ENCODE measurements at regions not wholly inside any gene's neighbourhood (a gene's known extent, or its start where the extent isn't known, plus 50 kb on each side); places are given as distances from the start of the nearest gene placed in this dataset.

GRCh38 chr18:46212398-46212797, 108.2 kb downstream of the HAUS1 start:
- no peak for ATAC-seq (ENCODE audit: poor library complexity)
- CTCF ChIA-PET: interaction anchor here (0.6 to 3.5 kb wide), 3 partner anchors 37 to 53 kb away, joined by 3 to 48 read pairs (median 4); a partner anchor contains a TSS

GRCh38 chr18:46213295-46213694, 109.1 kb downstream of the HAUS1 start:
- POLR2A ChIA-PET: no interaction called here
- peaks cover 88% of the 10 kb centered on the region for H3K4me1 Mint-ChIP-seq (ENCODE audit: low read depth)
- Histone ChIP-seq H3K27me3 (ENCODE audit: control insufficient read depth in 1 of 2, insufficient read depth in 2 of 2, low read length in 2 of 2) (no peaks in the 10 kb centered on the region), H3K4me1 (ENCODE audit: insufficient read depth, low read length) (peaks cover 25% of the 10 kb centered on the region), H3K9me3 (ENCODE audit: control insufficient read depth in 1 of 2, insufficient read depth in 1 of 2, low read length in 2 of 2) (no peaks in the 10 kb centered on the region), H3K36me3 (ENCODE audit: insufficient read depth, low read length) (peaks cover 24% of the 10 kb centered on the region), H3K27ac (ENCODE audit: low read depth in 1 of 2, low read length in 2 of 2) (no peak overlapping the region), H3K4me3 (ENCODE audit: low read length) (no peak overlapping the region)
- TF ChIP-seq CTCF (IDR thresholded peaks at IDR 0.05): peak; percentile 75
- peak; percentile 62 for ATAC-seq (ENCODE audit: poor library complexity)
- H3K4me3 Mint-ChIP-seq: peak overlapping the region; percentile 5
- H3K36me3 Mint-ChIP-seq (ENCODE audit: low read depth): peaks cover 29% of the 10 kb centered on the region
- CTCF ChIA-PET: interaction anchor here (1.3 to 3.5 kb wide), 2 partner anchors 38 to 40 kb away, joined by 4 to 48 read pairs; a partner anchor contains a TSS
- H3K27me3 Mint-ChIP-seq: no peaks in the 10 kb centered on the region
- DNase-seq: peak in 3 of 14 experiments; percentile 57 to 58 (median 57)
- peak overlapping the region; percentile 34 for H3K27ac Mint-ChIP-seq
- H3K9me3 Mint-ChIP-seq: no peaks in the 10 kb centered on the region
- intact Hi-C loops (cut with DNase I, micrococcal nuclease): loop anchor here (1.0 to 5.0 kb wide), 4 partner anchors 39 to 65 kb away; no protein-coding TSS in a partner anchor

More at GRCh38 chr18:46212398-46212797, 108.2 kb downstream of the HAUS1 start:
- H3K27ac ChIP-seq (ENCODE audit: low read depth in 1 of 2, low read length in 2 of 2): peak overlapping the region in 1 of 2 donors; percentile 23
- H3K27me3 Mint-ChIP-seq: no peaks in the 10 kb centered on the region
- peaks cover 27% of the 10 kb centered on the region for H3K36me3 Mint-ChIP-seq (ENCODE audit: low read depth)
- H3K4me1 ChIP-seq (ENCODE audit: insufficient read depth, low read length): peaks cover 25% of the 10 kb centered on the region
- no peak for TF ChIP-seq CTCF (IDR thresholded peaks at IDR 0.05)
- H3K9me3 Mint-ChIP-seq: no peaks in the 10 kb centered on the region
- H3K27me3 ChIP-seq (ENCODE audit: control insufficient read depth in 1 of 2, insufficient read depth in 2 of 2, low read length in 2 of 2): no peaks in the 10 kb centered on the region
- H3K36me3 ChIP-seq (ENCODE audit: insufficient read depth, low read length): peaks cover 16% of the 10 kb centered on the region
- H3K4me1 Mint-ChIP-seq (ENCODE audit: low read depth): peaks cover 88% of the 10 kb centered on the region
- H3K9me3 ChIP-seq (ENCODE audit: control insufficient read depth in 1 of 2, insufficient read depth in 1 of 2, low read length in 2 of 2): no peaks in the 10 kb centered on the region
- H3K4me3 Mint-ChIP-seq: no peak overlapping the region
- intact Hi-C loops (cut with DNase I, micrococcal nuclease): loop anchor here (2.0 to 5.0 kb wide), 2 partner anchors 40 to 64 kb away; no protein-coding TSS in a partner anchor
- POLR2A ChIA-PET: interaction anchor here (0.8 to 1.6 kb wide), 2 partner anchors 14 to 37 kb away, joined by 3 read pairs; no protein-coding TSS in a partner anchor
- peak overlapping the region; percentile 73 for H3K27ac Mint-ChIP-seq
- DNase-seq: no peak
- no peak overlapping the region for H3K4me3 ChIP-seq (ENCODE audit: low read length)

DNA sequence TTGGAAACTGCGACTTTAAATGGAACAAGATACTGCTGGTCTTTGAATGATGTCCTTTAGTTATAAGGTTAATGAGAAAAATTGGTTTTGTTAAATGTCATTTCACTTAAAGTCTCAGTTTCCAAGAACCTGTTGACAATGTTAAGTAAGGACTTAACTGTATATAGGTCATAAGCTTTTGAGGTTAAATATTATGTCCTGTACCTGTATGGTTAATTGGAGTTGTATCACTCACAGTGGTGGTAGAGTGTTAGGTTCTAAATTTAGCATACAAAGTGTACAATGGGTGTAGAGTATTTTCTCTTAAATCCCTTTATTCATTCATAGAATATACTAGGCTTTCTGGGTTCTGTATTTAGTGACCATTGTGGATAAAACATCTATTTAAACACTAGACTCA, 110.2 kb downstream of the HAUS1 start:
- Mint-ChIP-seq H3K27ac (no peak overlapping the region), H3K36me3 (ENCODE audit: low read depth) (peaks cover 40% of the 10 kb centered on the region), H3K4me1 (ENCODE audit: low read depth) (peaks cover 89% of the 10 kb centered on the region), H3K27me3 (no peaks in the 10 kb centered on the region), H3K4me3 (no peak overlapping the region), H3K9me3 (no peaks in the 10 kb centered on the region)
- no peaks in the 10 kb centered on the region for H3K9me3 ChIP-seq (ENCODE audit: control insufficient read depth in 1 of 2, insufficient read depth in 1 of 2, low read length in 2 of 2)
- no peaks in the 10 kb centered on the region for H3K27me3 ChIP-seq (ENCODE audit: control insufficient read depth in 1 of 2, insufficient read depth in 2 of 2, low read length in 2 of 2)
- peaks cover 31% of the 10 kb centered on the region for H3K36me3 ChIP-seq (ENCODE audit: insufficient read depth, low read length)
- H3K4me1 ChIP-seq (ENCODE audit: insufficient read depth, low read length): peaks cover 25% of the 10 kb centered on the region
- POLR2A ChIA-PET: no interaction called here
- H3K27ac ChIP-seq (ENCODE audit: low read depth in 1 of 2, low read length in 2 of 2): no peak overlapping the region
- CTCF ChIA-PET: interaction anchor here (1.8 kb wide), 1 partner anchor 41 kb away, joined by 10 read pairs; a partner anchor contains a TSS
- no peak for TF ChIP-seq CTCF (IDR thresholded peaks at IDR 0.05)
- intact Hi-C loops (cut with DNase I, micrococcal nuclease): loop anchor here (5.0 kb wide), 1 partner anchor 38 kb away; no protein-coding TSS in a partner anchor
- ATAC-seq (ENCODE audit: poor library complexity) (no peak), DNase-seq (no peak)
- no peak overlapping the region for H3K4me3 ChIP-seq (ENCODE audit: low read length)

Data from CD4-positive, alpha-beta T cell (primary cell).